Loucy (cell line): ENCODE measurements at regions not wholly inside any gene's neighbourhood (a gene's known extent, or its start where the extent isn't known, plus 50 kb on each side); places are given as distances from the start of the nearest gene placed in this dataset.

Source experiments
- H2AFZ ChIP-seq: fragments of 200-600 bp; sonication (generic); 2 replicates; pipeline ENCODE4 v1.6.0; 2016; ENCODE audit warnings: antibody characterized with exemption, mild to moderate bottlenecking, low read length, moderate library complexity
- H3F3A ChIP-seq: fragments of 200-600 bp; 2 replicates; pipeline ENCODE4 v1.6.0; 2016; ENCODE audit warnings: antibody characterized with exemption, low read depth, mild to moderate bottlenecking
- H3K27me3 ChIP-seq: fragments of 200-600 bp; sonication (generic); 2 replicates; pipeline ENCODE4 v1.6.1; 2014; ENCODE audit warnings: low read length, mild to moderate bottlenecking; ENCODE audit not compliant: insufficient read depth, poor library complexity, severe bottlenecking
- H3K36me3 ChIP-seq: fragments of 200-600 bp; sonication (generic); 2 replicates; pipeline ENCODE4 v1.6.1; 2016; ENCODE audit warnings: low read length; ENCODE audit not compliant: insufficient read depth
- H3K4me1 ChIP-seq: fragments of 200-600 bp; sonication (generic); 2 replicates; pipeline ENCODE4 v1.5.1; 2014; ENCODE audit warnings: low read length, mild to moderate bottlenecking; ENCODE audit not compliant: insufficient read depth, poor library complexity, severe bottlenecking
- H3K4me2 ChIP-seq: fragments of 200-600 bp; sonication (generic); 2 replicates; pipeline ENCODE4 v1.6.0; 2014; ENCODE audit warnings: antibody characterized with exemption, low read length, low read depth, mild to moderate bottlenecking; ENCODE audit not compliant: poor library complexity, severe bottlenecking
- H3K4me3 ChIP-seq: fragments of 200-600 bp; sonication (generic); 2 replicates; pipeline ENCODE4 v1.5.1; 2014; ENCODE audit warnings: low read length, mild to moderate bottlenecking, mixed read lengths; ENCODE audit not compliant: poor library complexity, severe bottlenecking
- H3K79me2 ChIP-seq: fragments of 200-600 bp; sonication (generic); 2 replicates; pipeline ENCODE4 v1.6.1; 2014; ENCODE audit warnings: low read length; ENCODE audit not compliant: insufficient read depth
- H3K9ac ChIP-seq: fragments of 200-600 bp; sonication (generic); 2 replicates; pipeline ENCODE4 v1.6.0; 2014; ENCODE audit warnings: mild to moderate bottlenecking, low read depth, low read length, moderate library complexity; ENCODE audit not compliant: poor library complexity, severe bottlenecking
- H3K9me2 ChIP-seq: fragments of 200-600 bp; sonication (generic); replicated peaks from 2 replicates; pipeline ENCODE4 v1.6.1; 2016; ENCODE audit warnings: low read depth, low read length, mixed read lengths
- H3K9me3 ChIP-seq: fragments of 200-600 bp; sonication (generic); 2 replicates; pipeline ENCODE4 v1.6.1; 2014; ENCODE audit warnings: mild to moderate bottlenecking, antibody characterized with exemption, low read length, low read depth; ENCODE audit not compliant: insufficient read depth
- H4K20me1 ChIP-seq: fragments of 200-600 bp; sonication (generic); 2 replicates; pipeline ENCODE4 v1.6.0; 2014; ENCODE audit warnings: antibody characterized with exemption, low read length, mild to moderate bottlenecking; ENCODE audit not compliant: insufficient read depth, poor library complexity, severe bottlenecking
- EZH2phosphoT487 ChIP-seq: fragments of 200-600 bp; IDR thresholded peaks from 2 replicates; pipeline ENCODE4 v1.6.1; 2018; ENCODE audit warnings: antibody characterized with exemption, mild to moderate bottlenecking, moderate library complexity, borderline replicate concordance
- TF ChIP-seq, protein P1 (sequence below): fragments of 200-600 bp; sonication (generic); conservative IDR thresholded peaks from 2 replicates; pipeline ENCODE4 v1.5.1; 2014; ENCODE audit warnings: mild to moderate bottlenecking, antibody characterized with exemption, low read length

DNA sequence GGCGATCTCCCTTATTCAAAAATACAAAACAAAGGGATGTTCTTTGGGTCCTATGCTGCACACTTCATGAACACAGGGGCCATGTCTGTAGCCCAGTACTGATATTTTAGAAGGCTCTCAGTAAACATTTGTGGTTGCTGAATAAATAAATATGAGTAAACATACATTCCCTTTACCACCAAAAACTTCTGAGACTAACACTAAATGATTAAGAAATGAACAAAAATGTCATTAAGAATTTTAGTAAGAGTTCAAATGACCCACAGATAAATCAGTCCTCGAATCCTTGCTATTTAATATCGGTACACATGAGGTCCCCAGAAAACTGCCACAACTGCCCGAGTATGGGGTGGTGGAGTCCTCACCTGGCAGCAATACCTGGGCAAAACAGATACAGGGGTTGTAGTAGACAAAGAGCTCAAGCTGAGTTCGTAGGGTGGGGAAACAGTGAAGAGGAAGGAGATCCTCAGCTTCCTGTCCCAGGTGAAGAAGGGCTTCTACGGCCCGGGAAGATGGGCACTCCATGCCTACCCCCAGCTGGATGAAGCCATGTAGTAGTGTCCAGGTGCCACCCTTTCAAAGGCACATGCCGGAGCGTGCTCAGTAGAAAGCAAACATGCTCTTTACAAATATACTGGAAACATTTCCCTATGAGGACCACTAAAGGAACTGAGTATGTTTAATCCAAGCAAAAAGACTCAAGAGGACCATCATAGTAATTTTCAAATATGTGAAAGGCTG is 72.6 kb upstream of the ARHGAP29 start:
- Histone ChIP-seq H3K9me2 (no peaks in the 10 kb centered on the region), H3K4me2 (no peak overlapping the region), H3K4me3 (no peak overlapping the region), H3K36me3 (no peaks in the 10 kb centered on the region), H3K79me2 (no peaks in the 10 kb centered on the region), H3F3A (no peaks in the 10 kb centered on the region), H3K4me1 (no peaks in the 10 kb centered on the region), H4K20me1 (no peaks in the 10 kb centered on the region), H3K9ac (no peak overlapping the region), H3K27me3 (no peaks in the 10 kb centered on the region), H2AFZ (no peak overlapping the region), H3K9me3 (no peaks in the 10 kb centered on the region)
- TF ChIP-seq, protein P1, sequence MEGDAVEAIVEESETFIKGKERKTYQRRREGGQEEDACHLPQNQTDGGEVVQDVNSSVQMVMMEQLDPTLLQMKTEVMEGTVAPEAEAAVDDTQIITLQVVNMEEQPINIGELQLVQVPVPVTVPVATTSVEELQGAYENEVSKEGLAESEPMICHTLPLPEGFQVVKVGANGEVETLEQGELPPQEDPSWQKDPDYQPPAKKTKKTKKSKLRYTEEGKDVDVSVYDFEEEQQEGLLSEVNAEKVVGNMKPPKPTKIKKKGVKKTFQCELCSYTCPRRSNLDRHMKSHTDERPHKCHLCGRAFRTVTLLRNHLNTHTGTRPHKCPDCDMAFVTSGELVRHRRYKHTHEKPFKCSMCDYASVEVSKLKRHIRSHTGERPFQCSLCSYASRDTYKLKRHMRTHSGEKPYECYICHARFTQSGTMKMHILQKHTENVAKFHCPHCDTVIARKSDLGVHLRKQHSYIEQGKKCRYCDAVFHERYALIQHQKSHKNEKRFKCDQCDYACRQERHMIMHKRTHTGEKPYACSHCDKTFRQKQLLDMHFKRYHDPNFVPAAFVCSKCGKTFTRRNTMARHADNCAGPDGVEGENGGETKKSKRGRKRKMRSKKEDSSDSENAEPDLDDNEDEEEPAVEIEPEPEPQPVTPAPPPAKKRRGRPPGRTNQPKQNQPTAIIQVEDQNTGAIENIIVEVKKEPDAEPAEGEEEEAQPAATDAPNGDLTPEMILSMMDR, result no peak
- no peak for TF ChIP-seq EZH2phosphoT487

DNA sequence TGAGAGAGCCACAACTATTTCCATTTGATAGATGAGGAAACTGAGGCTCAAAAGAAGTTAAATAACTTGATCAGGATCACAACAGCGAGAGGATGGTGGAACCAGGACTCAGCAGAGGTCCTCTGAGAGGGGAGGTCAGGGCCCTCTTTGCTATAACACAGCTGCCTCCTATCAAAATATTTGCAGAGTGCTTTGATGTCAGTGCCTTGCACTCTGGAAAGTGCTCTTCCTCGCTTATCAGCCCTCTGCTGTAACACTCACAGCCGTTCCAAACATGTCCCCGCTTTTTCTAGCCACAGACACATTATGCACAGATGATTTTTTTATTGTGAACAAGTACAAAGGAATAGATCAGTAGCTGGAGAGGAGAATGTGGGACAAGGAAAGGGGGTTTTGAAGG is 71.8 kb upstream of the ARHGAP29 start:
- H2AFZ ChIP-seq, result no peak overlapping the region
- H3K9me3 ChIP-seq, result no peaks in the 10 kb centered on the region
- no peaks in the 10 kb centered on the region for H3K4me1 ChIP-seq
- no peak overlapping the region for H3K9ac ChIP-seq
- H3K27me3 ChIP-seq, result no peaks in the 10 kb centered on the region
- no peaks in the 10 kb centered on the region for H3K79me2 ChIP-seq
- no peak overlapping the region for H3K4me2 ChIP-seq
- no peaks in the 10 kb centered on the region for H3K9me2 ChIP-seq
- TF ChIP-seq, protein P1, result no peak
- TF ChIP-seq EZH2phosphoT487, result no peak
- no peak overlapping the region for H3K4me3 ChIP-seq
- no peaks in the 10 kb centered on the region for H4K20me1 ChIP-seq
- no peaks in the 10 kb centered on the region for H3K36me3 ChIP-seq
- H3F3A ChIP-seq, result no peaks in the 10 kb centered on the region

DNA sequence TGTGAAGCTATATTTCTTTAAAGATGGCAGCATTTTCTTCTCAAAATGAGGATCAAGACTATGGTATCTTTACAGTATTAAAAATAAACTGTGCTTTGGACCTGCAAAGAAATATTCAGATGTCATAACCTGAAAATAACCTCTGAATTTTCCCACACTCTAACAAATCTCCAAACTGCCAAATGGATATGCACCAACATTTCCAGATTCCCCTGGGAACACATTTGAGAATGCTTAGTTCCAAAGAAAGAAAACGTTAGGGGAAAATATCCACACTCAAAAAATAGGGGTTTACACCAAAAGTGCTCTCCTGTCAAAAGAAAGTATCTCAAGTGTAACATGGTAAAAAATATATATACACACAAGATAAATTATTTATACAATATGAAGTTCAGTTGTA is 69.1 kb upstream of the ARHGAP29 start:
- H4K20me1 ChIP-seq, result no peaks in the 10 kb centered on the region
- no peaks in the 10 kb centered on the region for H3K36me3 ChIP-seq
- no peak overlapping the region for H3K9ac ChIP-seq
- no peaks in the 10 kb centered on the region for H3F3A ChIP-seq
- no peaks in the 10 kb centered on the region for H3K9me2 ChIP-seq
- H2AFZ ChIP-seq, result no peak overlapping the region
- no peaks in the 10 kb centered on the region for H3K27me3 ChIP-seq
- H3K9me3 ChIP-seq, result no peaks in the 10 kb centered on the region
- TF ChIP-seq EZH2phosphoT487, result no peak
- TF ChIP-seq, protein P1, result no peak
- H3K79me2 ChIP-seq, result no peaks in the 10 kb centered on the region
- no peaks in the 10 kb centered on the region for H3K4me1 ChIP-seq
- H3K4me3 ChIP-seq, result no peak overlapping the region
- H3K4me2 ChIP-seq, result no peak overlapping the region
